ENCODE measurements at regions not wholly inside any gene's neighbourhood (a gene's known extent, or its start where the extent isn't known, plus 50 kb on each side); places are given as distances from the start of the nearest gene placed in this dataset.

DNA sequence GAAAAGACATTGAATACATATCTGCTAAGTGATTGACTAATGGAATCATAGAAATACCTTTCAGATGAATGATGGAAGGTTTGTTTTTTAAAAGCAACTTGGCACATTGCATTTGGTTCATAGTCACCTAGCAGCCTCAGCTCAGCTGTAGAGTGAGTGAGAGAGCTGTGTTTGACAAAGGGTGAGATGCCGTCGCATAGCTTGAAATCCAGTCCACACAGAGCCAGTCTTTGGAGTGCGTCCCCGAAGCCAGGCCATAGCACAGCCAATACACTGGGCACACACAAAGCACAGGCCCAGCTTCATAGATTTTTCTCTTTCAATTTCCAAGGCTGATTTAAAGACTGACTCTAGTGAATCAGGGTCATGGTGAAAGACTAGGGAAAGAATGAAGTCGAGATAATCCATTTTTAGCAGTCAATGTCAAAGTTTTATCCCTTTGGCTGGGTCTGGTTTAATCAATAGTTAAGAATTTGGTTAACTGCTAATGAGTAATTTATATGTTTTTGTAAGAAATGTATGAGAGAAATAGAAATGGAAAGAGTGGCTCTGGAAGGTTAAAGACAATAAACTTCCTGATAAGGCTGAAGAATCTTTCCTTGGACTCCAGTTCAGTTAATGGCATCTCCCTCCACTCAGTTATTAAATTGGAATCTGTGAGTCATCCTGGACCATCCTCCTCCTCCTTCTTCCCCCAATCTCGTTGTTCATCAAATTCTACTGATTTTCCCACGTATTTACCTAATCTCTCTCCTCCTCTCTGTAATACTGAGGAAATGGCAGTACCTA lies 101.2 kb upstream of the IRF2BP2 start (continued):
- no peak for TF ChIP-seq ZNF202 (tag by site-specific recombination; IDR thresholded peaks at IDR 0.05; ENCODE audit: borderline replicate concordance)
- no peak for TF ChIP-seq ZNF148 (tag by site-specific recombination; IDR thresholded peaks at IDR 0.05; ENCODE audit: borderline replicate concordance)
- TF ChIP-seq PRDM1 (tag by site-specific recombination; IDR thresholded peaks at IDR 0.05), result no peak
- TF ChIP-seq, protein P1, sequence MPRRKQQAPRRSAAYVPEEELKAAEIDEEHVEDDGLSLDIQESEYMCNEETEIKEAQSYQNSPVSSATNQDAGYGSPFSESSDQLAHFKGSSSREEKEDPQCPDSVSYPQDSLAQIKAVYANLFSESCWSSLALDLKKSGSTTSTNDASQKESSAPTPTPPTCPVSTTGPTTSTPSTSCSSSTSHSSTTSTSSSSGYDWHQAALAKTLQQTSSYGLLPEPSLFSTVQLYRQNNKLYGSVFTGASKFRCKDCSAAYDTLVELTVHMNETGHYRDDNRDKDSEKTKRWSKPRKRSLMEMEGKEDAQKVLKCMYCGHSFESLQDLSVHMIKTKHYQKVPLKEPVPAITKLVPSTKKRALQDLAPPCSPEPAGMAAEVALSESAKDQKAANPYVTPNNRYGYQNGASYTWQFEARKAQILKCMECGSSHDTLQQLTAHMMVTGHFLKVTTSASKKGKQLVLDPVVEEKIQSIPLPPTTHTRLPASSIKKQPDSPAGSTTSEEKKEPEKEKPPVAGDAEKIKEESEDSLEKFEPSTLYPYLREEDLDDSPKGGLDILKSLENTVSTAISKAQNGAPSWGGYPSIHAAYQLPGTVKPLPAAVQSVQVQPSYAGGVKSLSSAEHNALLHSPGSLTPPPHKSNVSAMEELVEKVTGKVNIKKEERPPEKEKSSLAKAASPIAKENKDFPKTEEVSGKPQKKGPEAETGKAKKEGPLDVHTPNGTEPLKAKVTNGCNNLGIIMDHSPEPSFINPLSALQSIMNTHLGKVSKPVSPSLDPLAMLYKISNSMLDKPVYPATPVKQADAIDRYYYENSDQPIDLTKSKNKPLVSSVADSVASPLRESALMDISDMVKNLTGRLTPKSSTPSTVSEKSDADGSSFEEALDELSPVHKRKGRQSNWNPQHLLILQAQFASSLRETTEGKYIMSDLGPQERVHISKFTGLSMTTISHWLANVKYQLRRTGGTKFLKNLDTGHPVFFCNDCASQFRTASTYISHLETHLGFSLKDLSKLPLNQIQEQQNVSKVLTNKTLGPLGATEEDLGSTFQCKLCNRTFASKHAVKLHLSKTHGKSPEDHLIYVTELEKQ (tag by site-specific recombination; IDR thresholded peaks at IDR 0.05; ENCODE audit: borderline replicate concordance), result no peak

GRCh38 chr1:234710381-234710780 lies 100.4 kb upstream of the IRF2BP2 start:
- no peaks in the 10 kb centered on the region for H3K9me3 ChIP-seq (ENCODE audit: control insufficient read depth, insufficient read depth, low read depth, low read length)
- no peaks in the 10 kb centered on the region for H3K36me3 ChIP-seq (ENCODE audit: control insufficient read depth in 2 of 2, insufficient read depth in 1 of 2, low read length in 2 of 2)
- ChIA-PET POLR2A (interaction anchor here (0.7 to 1.0 kb wide), 2 partner anchors 14 to 1104 kb away, joined by 3 read pairs; no protein-coding TSS in a partner anchor), CTCF (interaction anchor here (0.5 to 0.6 kb wide), 2 partner anchors 9 to 98 kb away, joined by 4 to 5 read pairs; no protein-coding TSS in a partner anchor)
- TF ChIP-seq ZNF510 (tag by site-specific recombination; IDR thresholded peaks at IDR 0.05; ENCODE audit: insufficient replicate concordance) (no peak), ZNF544 (tag by site-specific recombination; IDR thresholded peaks at IDR 0.05) (no peak), ZNF311 (tag by site-specific recombination; IDR thresholded peaks at IDR 0.05; ENCODE audit: borderline replicate concordance) (no peak), ZBTB20 (tag by site-specific recombination; IDR thresholded peaks at IDR 0.05) (no peak), ZNF791 (tag by site-specific recombination; IDR thresholded peaks at IDR 0.05) (no peak), ZNF585B (tag by site-specific recombination; IDR thresholded peaks at IDR 0.05) (no peak), ZNF18 (tag by site-specific recombination; IDR thresholded peaks at IDR 0.05) (no peak), ZNF529 (tag by site-specific recombination; IDR thresholded peaks at IDR 0.05; ENCODE audit: insufficient replicate concordance) (no peak), ZNF169 (tag by site-specific recombination; IDR thresholded peaks at IDR 0.05) (no peak), ZNF10 (tag by site-specific recombination; IDR thresholded peaks at IDR 0.05) (no peak), ZNF776 (tag by site-specific recombination; IDR thresholded peaks at IDR 0.05; ENCODE audit: borderline replicate concordance) (no peak), ZNF324 (tag by site-specific recombination; IDR thresholded peaks at IDR 0.05) (no peak), ZNF341 (tag by site-specific recombination; IDR thresholded peaks at IDR 0.05; ENCODE audit: low read depth) (no peak), ZNF623 (tag by site-specific recombination; IDR thresholded peaks at IDR 0.05) (no peak), ZNF19 (tag by site-specific recombination; IDR thresholded peaks at IDR 0.05; ENCODE audit: low read depth) (no peak), ZNF148 (tag by site-specific recombination; IDR thresholded peaks at IDR 0.05; ENCODE audit: borderline replicate concordance) (no peak), ZNF239 (tag by site-specific recombination; IDR thresholded peaks at IDR 0.05) (no peak)
- TF ChIP-seq, protein P2, sequence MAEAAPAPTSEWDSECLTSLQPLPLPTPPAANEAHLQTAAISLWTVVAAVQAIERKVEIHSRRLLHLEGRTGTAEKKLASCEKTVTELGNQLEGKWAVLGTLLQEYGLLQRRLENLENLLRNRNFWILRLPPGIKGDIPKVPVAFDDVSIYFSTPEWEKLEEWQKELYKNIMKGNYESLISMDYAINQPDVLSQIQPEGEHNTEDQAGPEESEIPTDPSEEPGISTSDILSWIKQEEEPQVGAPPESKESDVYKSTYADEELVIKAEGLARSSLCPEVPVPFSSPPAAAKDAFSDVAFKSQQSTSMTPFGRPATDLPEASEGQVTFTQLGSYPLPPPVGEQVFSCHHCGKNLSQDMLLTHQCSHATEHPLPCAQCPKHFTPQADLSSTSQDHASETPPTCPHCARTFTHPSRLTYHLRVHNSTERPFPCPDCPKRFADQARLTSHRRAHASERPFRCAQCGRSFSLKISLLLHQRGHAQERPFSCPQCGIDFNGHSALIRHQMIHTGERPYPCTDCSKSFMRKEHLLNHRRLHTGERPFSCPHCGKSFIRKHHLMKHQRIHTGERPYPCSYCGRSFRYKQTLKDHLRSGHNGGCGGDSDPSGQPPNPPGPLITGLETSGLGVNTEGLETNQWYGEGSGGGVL (tag by site-specific recombination; IDR thresholded peaks at IDR 0.05), result no peak
- TF ChIP-seq, protein P3, sequence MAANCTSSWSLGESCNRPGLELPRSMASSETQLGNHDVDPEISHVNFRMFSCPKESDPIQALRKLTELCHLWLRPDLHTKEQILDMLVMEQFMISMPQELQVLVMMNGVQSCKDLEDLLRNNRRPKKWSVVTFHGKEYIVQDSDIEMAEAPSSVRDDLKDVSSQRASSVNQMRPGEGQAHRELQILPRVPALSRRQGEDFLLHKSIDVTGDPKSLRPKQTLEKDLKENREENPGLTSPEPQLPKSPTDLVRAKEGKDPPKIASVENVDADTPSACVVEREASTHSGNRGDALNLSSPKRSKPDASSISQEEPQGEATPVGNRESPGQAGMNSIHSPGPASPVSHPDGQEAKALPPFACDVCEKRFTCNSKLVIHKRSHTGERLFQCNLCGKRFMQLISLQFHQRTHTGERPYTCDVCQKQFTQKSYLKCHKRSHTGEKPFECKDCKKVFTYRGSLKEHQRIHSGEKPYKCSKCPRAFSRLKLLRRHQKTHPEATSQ (tag by site-specific recombination; IDR thresholded peaks at IDR 0.05), result no peak
- H3K4me3 ChIP-seq (ENCODE audit: low read depth, low read length), result no peak overlapping the region
- no peak overlapping the region for H3K27ac ChIP-seq (ENCODE audit: extremely low read depth, low read depth, low read length)
- H3K4me1 ChIP-seq (ENCODE audit: control insufficient read depth, insufficient read depth, low read length), result no peaks in the 10 kb centered on the region

Measured in HEK293 (cell line).